Heart right ventricle (tissue), 16 donors: ENCODE measurements at regions not wholly inside any gene's neighbourhood (a gene's known extent, or its start where the extent isn't known, plus 50 kb on each side); places are given as distances from the start of the nearest gene placed in this dataset.

ENCODE experiments used
- ATAC-seq, 8 donors: fragments of 200-7000 bp; cut with Tn5 transposase; one replicate each; pipeline ENCODE4 v1.9.1; 2020; ENCODE audit warnings: mild to moderate bottlenecking in 8 of 8, moderate library complexity in 8 of 8, moderate number of reproducible peaks in 1 of 8
- DNase-seq, 2 donors: peaks; one replicate each; pipeline ENCODE4 v3.0.0-alpha.2; 2020
- H3K27ac ChIP-seq, 10 donors: fragments of 200-600 bp; sonication (generic) in 2 of 10; one replicate each; pipeline versions ENCODE4 v1.5.0 to v1.8.0; 2020 to 2022; ENCODE audit warnings: mild to moderate bottlenecking in 3 of 10
- H3K27me3 ChIP-seq, 7 donors: fragments of 200-600 bp; one replicate each; pipeline ENCODE4 v1.8.0; 2021 to 2022; ENCODE audit warnings: mild to moderate bottlenecking in 2 of 7
- H3K36me3 ChIP-seq, 9 donors: fragments of 200-600 bp; sonication (generic) in 1 of 9; one replicate each; pipeline versions ENCODE4 v1.5.0 to v1.8.0; 2020 to 2022; ENCODE audit warnings: mild to moderate bottlenecking in 2 of 9
- H3K4me1 ChIP-seq, 9 donors: fragments of 200-600 bp; sonication (generic) in 1 of 9; one replicate each; pipeline versions ENCODE4 v1.5.0 to v1.8.0; 2020 to 2022; ENCODE audit warnings: mild to moderate bottlenecking in 4 of 9
- H3K4me3 ChIP-seq, 10 donors: fragments of 200-600 bp; sonication (generic) in 2 of 10; one replicate each; pipeline versions ENCODE4 v1.5.0 to v1.8.0; 2020 to 2022; ENCODE audit warnings: mild to moderate bottlenecking in 7 of 10, moderate library complexity in 2 of 10
- H3K9me3 ChIP-seq, 11 donors: fragments of 200-600 bp in 10 of 11; sonication (generic) in 2 of 11; one replicate each; pipeline versions ENCODE4 v1.5.0 to v1.8.0; 2013 to 2022; ENCODE audit warnings: mild to moderate bottlenecking in 2 of 11, control low read depth in 1 of 11, moderate library complexity in 1 of 11
- CTCF ChIP-seq, 9 donors: fragments of 200-600 bp; sonication (generic) in 2 of 9; IDR thresholded peaks; one replicate each; pipeline versions ENCODE4 v1.5.0 to v1.8.0; 2021 to 2022; ENCODE audit warnings: antibody characterized with exemption in 9 of 9, mild to moderate bottlenecking in 5 of 9, moderate library complexity in 1 of 9
- WGBS, 2 donors: extraction: QIAGEN DNeasy Blood & Tissue Kit; methylation state at CpG; one replicate each; pipeline ENCODE4 v1.1.7; 2013; ENCODE audit warnings: inconsistent platforms in 1 of 2; 5-methylcytosine and 5-hydroxymethylcytosine counted together
- intact Hi-C, 10 donors: fragments of 100-400 bp; cut with DNase I; formaldehyde crosslinking; loops; one replicate each; pipeline versions ENCODE4 v1.11.1 to v1.14.2; 2022
- donor health status: Arrhythmogenic right ventricular cardiomyopathy.
- donor health status: ischemic (EF 13 %, LVEDD 7.1; RV severe dilation, severe dysfunction).
- donor health status: healthy with polysubstance abuse.
- donor health status: DM: no; HTN: yes; CAD: no.
- donor health status: DM: no; HTN: no; CAD: no.
- donor health status: ischemic (EF 25% LVEDD 6.9; RV normal size, moderate dysfunction).
- donor health status: ischemic (EF 25% LVEDD 5.7; RV mildly dilated, moderate dysfunction).
- donor health status: healthy.
- donor health status: DM: yes; HTN: yes; CAD: no.
- donor health status: Ischemic cardiomyopathy.
- donor health status: ischemic (EF 35%, LVEDD 5.7; RV mildly dilated, moderate dysfunction).
- donor health status: nonischemic (EF 11% LVEDD 7.7; RV severe dilation, severe dysfunction).
- donor health status: DM: yes; HTN: yes; CAD: no.
- donor health status: PGD.
- donor health status: ischemic (EF 29% LVEDD 5.4; RV normal size, mild dysfunction).
- donor health status: nonischemic (EF 23%, LVEDD 6.1; RV moderate dilation, normal function).

- WGBS, 2 donors = 88 to 90% methylated on average over 3 of the region's 3 CpGs
- H3K4me3 ChIP-seq = no peak overlapping the region
- DNase-seq = no peak
- no peak for TF ChIP-seq CTCF (IDR thresholded peaks at IDR 0.05)
- no peak for ATAC-seq
- intact Hi-C loops = no loop called here
- H3K27ac ChIP-seq = no peak overlapping the region
- H3K36me3 ChIP-seq = no peaks in the 10 kb centered on the region
- H3K27me3 ChIP-seq = no peaks in the 10 kb centered on the region
- no peaks in the 10 kb centered on the region for H3K4me1 ChIP-seq
- H3K9me3 ChIP-seq = peaks cover 0 to 2% (median 0%) of the 10 kb centered on the region in 11 donors
Measured at GRCh38 chr3:148532774-148533173, 164.9 kb upstream of the AGTR1 start.

- intact Hi-C loops = no loop called here
- no peaks in the 10 kb centered on the region for H3K4me1 ChIP-seq
- H3K4me3 ChIP-seq = no peak overlapping the region
- DNase-seq (no peak), ATAC-seq (no peak)
- H3K9me3 ChIP-seq = no peaks in the 10 kb centered on the region
- H3K36me3 ChIP-seq = no peaks in the 10 kb centered on the region
- no peak for TF ChIP-seq CTCF (IDR thresholded peaks at IDR 0.05)
- WGBS, 2 donors = 76 to 79% methylated on average over 5 of the region's 5 CpGs
- H3K27ac ChIP-seq = no peak overlapping the region
- no peaks in the 10 kb centered on the region for H3K27me3 ChIP-seq
Measured at GRCh38 chr3:148534089-148534988, 163.4 kb upstream of the AGTR1 start.

- no peak overlapping the region for H3K4me3 ChIP-seq
- 28 to 51% methylated on average over 1 of the region's 1 CpG for WGBS, 2 donors
- DNase-seq (no peak), ATAC-seq (no peak)
- no peaks in the 10 kb centered on the region for H3K27me3 ChIP-seq
- H3K27ac ChIP-seq = no peak overlapping the region
- TF ChIP-seq CTCF (IDR thresholded peaks at IDR 0.05) = no peak
- H3K36me3 ChIP-seq = no peaks in the 10 kb centered on the region
- intact Hi-C loops = no loop called here
- H3K9me3 ChIP-seq = no peaks in the 10 kb centered on the region
- no peaks in the 10 kb centered on the region for H3K4me1 ChIP-seq
Measured at GRCh38 chr3:148535001-148535400, 162.7 kb upstream of the AGTR1 start.

- no peak for DNase-seq
- Histone ChIP-seq H3K36me3 (no peaks in the 10 kb centered on the region), H3K27me3 (no peaks in the 10 kb centered on the region), H3K9me3 (no peaks in the 10 kb centered on the region), H3K27ac (no peak overlapping the region), H3K4me3 (no peak overlapping the region), H3K4me1 (no peaks in the 10 kb centered on the region)
- WGBS, 2 donors = 56 to 72% methylated on average over 1 of the region's 1 CpG
- no peak for TF ChIP-seq CTCF (IDR thresholded peaks at IDR 0.05)
- ATAC-seq = no peak
- intact Hi-C loops = no loop called here
Measured at GRCh38 chr3:148540266-148540665, 157.4 kb upstream of the AGTR1 start.
